Superior temporal gyrus (tissue), 1 donor: ENCODE measurements at regions not wholly inside any gene's neighbourhood (a gene's known extent, or its start where the extent isn't known, plus 50 kb on each side); places are given as distances from the start of the nearest gene placed in this dataset.
"Not testable (repeated sequence)": the region's sequence is repeated elsewhere in the genome, so short reads cannot be mapped to it uniquely, and the experiment has no call there.

Experiments used
- DNase-seq: peaks from one replicate; pipeline ENCODE4 v3.0.0-alpha.2; 2016; ENCODE audit errors: extremely low spot score

DNA sequence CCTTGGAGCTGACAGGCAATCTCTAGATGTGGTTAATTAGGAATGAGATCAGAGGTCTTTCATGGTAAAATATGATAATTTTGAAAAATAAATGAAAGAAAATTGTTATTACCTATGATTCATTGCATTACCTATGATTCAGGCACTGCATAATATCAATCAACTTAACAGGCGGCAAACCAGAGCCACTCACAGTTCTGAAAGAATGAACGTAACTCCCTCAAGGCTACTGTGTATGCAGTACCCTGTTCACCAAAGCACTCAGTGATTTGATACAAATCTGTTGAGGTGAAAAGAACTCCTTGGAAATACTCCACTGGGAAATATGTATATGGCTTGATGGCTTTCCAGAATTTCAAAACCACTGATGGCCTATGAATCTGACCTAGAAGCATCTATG, 398.9 kb downstream of the ACTL7B start:
- DNase-seq, result no peak

DNA sequence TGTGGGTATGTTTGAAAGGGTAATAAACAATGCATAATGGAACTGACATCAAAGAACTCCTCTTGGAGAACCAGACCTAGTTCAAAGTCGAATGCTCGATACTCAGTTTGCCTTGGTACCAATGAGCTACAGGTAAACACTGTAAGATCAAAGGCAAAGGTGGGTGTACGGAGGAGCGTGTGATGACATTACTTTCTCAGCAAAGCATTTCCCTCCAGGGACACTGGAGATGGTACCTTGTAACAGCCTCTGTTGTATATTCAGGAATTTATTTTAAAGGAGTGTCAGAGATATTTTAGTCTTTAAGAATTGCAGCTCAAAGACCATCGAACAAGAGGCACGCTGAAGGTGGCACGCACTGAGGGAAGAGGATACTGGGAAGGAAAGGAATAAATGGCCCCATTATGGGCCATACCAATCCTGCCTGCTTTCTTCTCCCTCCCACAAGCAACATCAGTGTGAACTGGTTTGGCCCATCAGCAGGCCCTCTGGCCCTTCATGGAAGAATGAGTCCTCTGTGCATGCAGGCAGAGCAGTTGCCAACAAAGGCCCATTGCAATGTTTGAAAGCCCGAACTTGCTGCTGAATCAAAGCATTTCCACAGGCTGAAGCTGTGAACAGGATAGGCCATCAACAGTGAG, 410.2 kb downstream of the ACTL7B start:
- DNase-seq, result peak; percentile 93

GRCh38 chr9:108444400-108445358, 411.1 kb downstream of the ACTL7B start:
- DNase-seq, result no peak

DNA sequence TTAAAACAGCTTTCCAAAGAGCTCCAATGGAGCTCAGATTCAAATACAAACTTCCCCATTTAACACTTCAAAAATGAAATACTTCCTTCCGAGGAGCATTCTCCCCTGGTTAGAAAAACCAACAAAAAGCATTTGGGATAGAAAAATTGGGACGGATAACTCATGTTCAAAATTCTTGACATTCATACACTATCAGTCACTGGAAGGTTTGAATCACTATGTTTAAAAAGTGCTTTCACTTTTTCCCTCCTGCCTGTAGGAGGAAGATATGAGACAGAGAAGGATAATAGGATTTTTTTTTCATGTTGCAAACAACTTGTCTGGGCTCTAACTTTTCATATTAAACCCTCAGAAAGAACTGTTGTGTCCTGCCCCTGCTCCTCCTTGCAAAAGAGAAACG, 412.0 kb downstream of the ACTL7B start:
- DNase-seq, result no peak

DNA sequence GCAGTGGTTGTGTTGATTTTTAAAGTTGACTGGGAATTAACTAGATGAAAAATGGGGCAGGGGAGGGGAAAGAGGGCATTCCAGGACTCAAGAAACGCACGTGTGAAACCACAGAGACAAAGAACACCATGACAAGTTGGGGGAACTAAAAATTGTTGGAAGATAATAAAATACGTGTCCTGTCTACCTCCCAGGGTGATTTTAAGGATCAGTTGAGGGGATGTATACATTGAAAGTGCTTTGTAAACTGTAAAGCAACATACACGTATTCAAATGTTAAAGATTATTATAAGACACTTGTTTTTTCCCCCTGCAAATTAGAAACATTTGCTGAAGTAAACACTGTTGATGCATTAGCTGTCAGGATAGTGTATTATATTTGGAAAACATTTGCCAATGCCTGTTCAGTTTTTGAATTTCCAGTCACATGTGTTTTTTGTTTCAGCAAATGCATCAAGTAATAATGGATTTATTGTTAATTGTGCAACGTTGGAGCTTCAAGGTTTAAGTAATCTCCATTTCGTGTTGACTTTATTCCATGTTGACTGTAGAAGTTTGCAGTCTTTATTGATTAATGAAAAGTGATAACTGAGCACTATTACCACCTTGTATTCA, 412.7 kb downstream of the ACTL7B start:
- DNase-seq, result no peak

DNA sequence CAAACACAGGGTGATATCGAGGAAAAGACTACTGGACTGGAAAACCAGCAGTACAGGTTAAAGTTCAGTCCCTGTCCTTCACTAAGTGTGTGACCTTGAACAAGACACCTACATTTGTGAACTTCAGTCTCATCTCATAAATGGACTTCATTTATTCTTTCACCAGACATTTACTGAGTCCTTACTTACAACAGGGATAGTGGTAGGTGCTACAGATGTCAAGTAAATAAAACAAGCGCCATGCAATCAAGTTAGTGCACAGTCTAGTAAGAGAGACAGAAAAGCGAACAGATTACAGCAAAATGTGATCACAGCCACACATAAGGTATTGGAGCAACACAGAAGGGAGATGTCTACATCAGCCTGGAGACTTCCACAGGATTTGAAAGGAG, 413.2 kb downstream of the ACTL7B start:
- DNase-seq, result no peak

GRCh38 chr9:108441726-108442125, 414.1 kb downstream of the ACTL7B start:
- DNase-seq, result no peak

- no peak for DNase-seq
Observed at GRCh38 chr9:108441251-108441650, 414.5 kb downstream of the ACTL7B start.

GRCh38 chr9:108439947-108440346, 415.8 kb downstream of the ACTL7B start:
- DNase-seq, result no peak

DNA sequence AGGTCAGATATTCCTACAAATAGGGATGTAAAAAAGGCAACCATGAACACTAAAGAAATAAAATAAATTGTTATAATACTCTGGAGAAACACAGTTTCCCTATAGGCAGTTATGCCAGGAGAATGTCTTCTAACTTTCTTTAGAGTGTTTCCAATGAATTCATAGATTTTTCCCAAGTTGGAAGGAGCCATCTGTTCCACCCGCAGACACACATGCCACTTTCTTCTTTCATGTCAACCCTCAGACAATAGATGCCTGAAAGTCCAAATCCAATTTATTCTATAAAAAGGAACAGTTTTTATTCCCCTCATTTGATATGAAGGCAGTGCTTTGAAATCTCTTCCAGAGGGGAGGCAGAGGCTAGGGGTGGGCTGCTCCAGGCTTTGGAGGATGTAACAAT, 418.1 kb downstream of the ACTL7B start:
- no peak for DNase-seq

- DNase-seq, result no peak
Observed at GRCh38 chr9:108436448-108436847, 419.3 kb downstream of the ACTL7B start.

GRCh38 chr9:108434502-108434901, 421.3 kb downstream of the ACTL7B start:
- DNase-seq, result no peak

- no peak for DNase-seq
Observed at GRCh38 chr9:108434036-108434435, 421.8 kb downstream of the ACTL7B start.

- no peak for DNase-seq
Observed at GRCh38 chr9:108430655-108431054, 425.1 kb downstream of the ACTL7B start.

DNA sequence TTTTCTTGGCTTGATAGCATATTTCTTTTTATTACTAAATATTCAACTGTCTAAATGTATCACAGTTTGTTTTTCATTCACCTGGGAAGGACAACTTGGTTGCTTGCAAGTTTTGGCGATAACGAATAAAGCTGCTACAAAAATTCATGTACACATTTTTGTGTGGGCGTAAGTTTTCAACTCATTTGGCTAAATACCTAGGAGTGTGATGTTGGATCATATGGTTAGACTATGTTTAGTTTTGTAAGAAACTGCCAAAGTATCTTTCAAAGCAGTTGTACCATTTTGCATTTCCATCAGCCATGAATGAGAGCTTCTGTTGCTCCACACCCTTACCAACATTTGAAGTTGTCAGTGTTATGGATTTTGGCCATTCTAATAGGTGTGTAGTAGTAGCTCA, 428.0 kb downstream of the ACTL7B start:
- DNase-seq, result peak; percentile 44

DNA sequence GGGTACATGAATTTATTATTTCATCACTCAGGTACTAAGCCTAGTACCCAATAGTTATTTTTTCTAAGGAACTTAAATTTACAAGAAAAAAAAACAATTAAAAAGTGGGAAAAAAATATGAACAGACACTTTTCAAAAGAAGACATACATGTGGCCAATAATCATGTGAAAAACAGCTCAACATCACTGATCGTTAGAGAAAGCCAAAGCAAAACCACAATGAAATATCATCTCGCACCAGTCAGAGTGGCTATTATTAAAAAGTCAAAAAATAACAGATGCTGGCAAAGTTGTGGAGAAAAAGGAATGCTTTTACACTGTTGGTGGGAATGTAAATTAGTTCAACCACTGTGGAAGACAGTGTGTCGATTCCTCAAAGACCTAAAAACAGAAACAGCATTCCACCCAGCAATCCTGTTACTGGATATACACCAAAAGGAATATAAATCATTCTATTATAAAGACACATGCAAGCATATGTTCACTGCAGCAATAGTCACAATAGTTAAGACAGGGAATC, 429.3 kb downstream of the ACTL7B start:
- not testable (repeated sequence) for DNase-seq

DNA sequence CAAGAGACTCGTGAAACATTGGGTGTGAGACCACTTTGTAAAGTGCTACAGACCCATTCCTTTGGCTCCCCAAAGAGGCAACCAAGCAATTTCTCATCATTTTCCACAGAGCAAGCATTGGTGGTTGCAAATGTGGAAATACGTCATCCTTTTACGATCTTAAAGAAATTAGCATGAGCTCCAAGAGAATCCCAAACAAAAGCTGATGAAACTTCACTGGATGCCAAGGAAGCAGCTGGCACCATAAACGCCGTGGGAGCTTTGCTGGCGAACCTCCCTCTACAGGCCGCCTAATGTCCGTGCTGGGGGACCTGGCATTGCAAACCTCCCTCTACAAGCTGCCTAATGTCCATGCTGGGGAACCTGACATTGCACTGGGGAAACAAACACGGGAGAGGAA, 432.4 kb downstream of the ACTL7B start:
- no peak for DNase-seq

- DNase-seq, result no peak
Observed at GRCh38 chr9:108419379-108419778, 436.4 kb downstream of the ACTL7B start.

GRCh38 chr9:108417726-108418125, 438.1 kb downstream of the ACTL7B start:
- DNase-seq, result no peak

DNA sequence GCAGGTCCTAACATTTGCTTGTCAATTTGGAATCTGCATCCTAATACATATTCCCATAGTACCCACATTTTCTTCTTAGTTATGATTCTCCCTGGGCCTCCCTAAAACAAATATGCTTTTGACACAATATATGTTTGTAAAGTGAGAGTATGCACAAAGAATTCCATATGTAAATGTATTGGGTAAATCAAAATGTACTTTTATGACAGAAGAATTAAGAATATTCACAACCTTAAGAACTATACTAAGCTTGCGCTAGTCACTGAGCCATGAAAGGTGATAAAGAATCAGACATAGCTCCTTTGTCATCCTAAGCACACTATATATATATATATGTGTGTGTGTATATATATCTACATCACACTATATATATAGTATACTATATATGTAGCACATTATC, 438.5 kb downstream of the ACTL7B start:
- DNase-seq, result no peak

GRCh38 chr9:108416324-108416723, 439.5 kb downstream of the ACTL7B start:
- DNase-seq, result no peak

DNA sequence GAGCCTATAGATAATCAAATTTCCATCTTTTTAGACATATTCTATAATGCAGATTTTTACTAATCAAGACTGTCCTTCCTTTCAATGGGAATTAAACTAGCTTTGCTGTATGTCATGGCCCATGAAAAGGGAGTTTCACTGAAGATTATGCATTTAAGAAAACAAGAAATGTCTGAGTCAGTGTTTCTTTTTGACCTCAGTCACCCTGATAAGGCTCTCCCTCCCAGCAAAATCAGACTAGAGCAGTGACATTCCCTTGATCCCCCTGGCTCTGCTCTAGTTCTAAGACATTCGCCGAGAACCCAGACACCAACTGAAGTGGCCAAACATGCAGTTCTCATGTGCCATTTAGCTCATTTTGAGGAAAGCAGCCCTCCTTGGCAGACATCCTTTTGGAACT, 442.0 kb downstream of the ACTL7B start:
- DNase-seq, result no peak

- no peak for DNase-seq
Observed at GRCh38 chr9:108412755-108413154, 443.0 kb downstream of the ACTL7B start.
